ENCODE measurements at regions not wholly inside any gene's neighbourhood (a gene's known extent, or its start where the extent isn't known, plus 50 kb on each side); places are given as distances from the start of the nearest gene placed in this dataset.
"Not testable (repeated sequence)": the region's sequence is repeated elsewhere in the genome, so short reads cannot be mapped to it uniquely, and the experiment has no call there.

- Histone ChIP-seq H3K9ac (ENCODE audit: low read depth in 1 of 2, low read length in 2 of 2) (no peak overlapping the region), H3K4me3 (ENCODE audit: low read depth in 1 of 3, low read length in 3 of 3) (no peak overlapping the region), H3K9me3 (ENCODE audit: control insufficient read depth in 4 of 4, low read length in 3 of 4) (no peaks in the 10 kb centered on the region), H3K27me3 (ENCODE audit: control insufficient read depth in 4 of 4, insufficient read depth in 4 of 4, low read length in 3 of 4) (no peaks in the 10 kb centered on the region), H3K4me1 (ENCODE audit: control insufficient read depth in 4 of 4, insufficient read depth in 4 of 4, low read length in 3 of 4) (no peaks in the 10 kb centered on the region), H3K27ac (ENCODE audit: low read depth in 1 of 2, low read length in 2 of 2) (no peak overlapping the region), H3K36me3 (ENCODE audit: control insufficient read depth in 4 of 4, insufficient read depth in 3 of 4, low read depth in 1 of 4, low read length in 3 of 4) (no peaks in the 10 kb centered on the region)
- TF ChIP-seq FOXA1 (IDR thresholded peaks at IDR 0.05): no peak
- no peak for TF ChIP-seq FOXA2 (IDR thresholded peaks at IDR 0.05)
- TF ChIP-seq CTCF (IDR thresholded peaks at IDR 0.05; ENCODE audit: low read depth, low read length, missing input control): no peak
- TF ChIP-seq HNF4A (conservative IDR thresholded peaks at IDR 0.05): no peak
- TF ChIP-seq SP1 (IDR thresholded peaks at IDR 0.05): no peak
- no peak for TF ChIP-seq GABPA (IDR thresholded peaks at IDR 0.05 in 1 of 2, conservative IDR thresholded peaks at IDR 0.05 in 1 of 2)
- TF ChIP-seq EGR1 (IDR thresholded peaks at IDR 0.05; ENCODE audit: low read depth in 2 of 2): no peak
- 89% methylated on average over 1 of the region's 1 CpG for WGBS
- DNase-seq (ENCODE audit: low spot score): no peak
Observed at GRCh38 chr5:85651731-85652130, 966.0 kb upstream of the COX7C start.

- not testable (repeated sequence) for DNase-seq (ENCODE audit: low spot score); H3K36me3 ChIP-seq (ENCODE audit: control insufficient read depth in 4 of 4, insufficient read depth in 3 of 4, low read depth in 1 of 4, low read length in 3 of 4)
Observed at GRCh38 chr5:85654144-85654543, 963.6 kb upstream of the COX7C start.

GRCh38 chr5:85656050-85656449, 961.7 kb upstream of the COX7C start:
- Histone ChIP-seq H3K4me1 (ENCODE audit: control insufficient read depth in 4 of 4, insufficient read depth in 4 of 4, low read length in 3 of 4) (no peaks in the 10 kb centered on the region), H3K27ac (ENCODE audit: low read depth in 1 of 2, low read length in 2 of 2) (no peak overlapping the region), H3K9ac (ENCODE audit: low read depth in 1 of 2, low read length in 2 of 2) (no peak overlapping the region), H3K36me3 (ENCODE audit: control insufficient read depth in 4 of 4, insufficient read depth in 3 of 4, low read depth in 1 of 4, low read length in 3 of 4) (no peaks in the 10 kb centered on the region), H3K4me3 (ENCODE audit: low read depth in 1 of 3, low read length in 3 of 3) (no peak overlapping the region), H3K27me3 (ENCODE audit: control insufficient read depth in 4 of 4, insufficient read depth in 4 of 4, low read length in 3 of 4) (no peaks in the 10 kb centered on the region), H3K9me3 (ENCODE audit: control insufficient read depth in 4 of 4, low read length in 3 of 4) (no peaks in the 10 kb centered on the region)
- TF ChIP-seq REST (IDR thresholded peaks at IDR 0.05): no peak
- WGBS: 74% methylated on average over 3 of the region's 3 CpGs
- DNase-seq (ENCODE audit: low spot score): no peak

More at GRCh38 chr5:85654144-85654543, 963.6 kb upstream of the COX7C start:
- not testable (repeated sequence) for H3K9me3 ChIP-seq (ENCODE audit: control insufficient read depth in 4 of 4, low read length in 3 of 4); H3K27ac ChIP-seq (ENCODE audit: low read depth in 1 of 2, low read length in 2 of 2); H3K4me3 ChIP-seq (ENCODE audit: low read depth in 1 of 3, low read length in 3 of 3); H3K9ac ChIP-seq (ENCODE audit: low read depth in 1 of 2, low read length in 2 of 2); H3K27me3 ChIP-seq (ENCODE audit: control insufficient read depth in 4 of 4, insufficient read depth in 4 of 4, low read length in 3 of 4); H3K4me1 ChIP-seq (ENCODE audit: control insufficient read depth in 4 of 4, insufficient read depth in 4 of 4, low read length in 3 of 4)
- 79% methylated on average over 3 of the region's 3 CpGs for WGBS

- H3K36me3 ChIP-seq (ENCODE audit: control insufficient read depth in 4 of 4, insufficient read depth in 3 of 4, low read depth in 1 of 4, low read length in 3 of 4); H3K9ac ChIP-seq (ENCODE audit: low read depth in 1 of 2, low read length in 2 of 2); H3K27ac ChIP-seq (ENCODE audit: low read depth in 1 of 2, low read length in 2 of 2); H3K4me1 ChIP-seq (ENCODE audit: control insufficient read depth in 4 of 4, insufficient read depth in 4 of 4, low read length in 3 of 4); H3K4me3 ChIP-seq (ENCODE audit: low read depth in 1 of 3, low read length in 3 of 3); DNase-seq (ENCODE audit: low spot score); H3K9me3 ChIP-seq (ENCODE audit: control insufficient read depth in 4 of 4, low read length in 3 of 4); H3K27me3 ChIP-seq (ENCODE audit: control insufficient read depth in 4 of 4, insufficient read depth in 4 of 4, low read length in 3 of 4): not testable (repeated sequence)
- WGBS: 88% methylated on average over 1 of the region's 1 CpG
Observed at GRCh38 chr5:85657328-85657727, 960.4 kb upstream of the COX7C start.

GRCh38 chr5:85662969-85663707, 954.6 kb upstream of the COX7C start:
- not testable (repeated sequence) for H3K27me3 ChIP-seq (ENCODE audit: control insufficient read depth in 4 of 4, insufficient read depth in 4 of 4, low read length in 3 of 4); DNase-seq (ENCODE audit: low spot score); H3K4me3 ChIP-seq (ENCODE audit: low read depth in 1 of 3, low read length in 3 of 3); H3K4me1 ChIP-seq (ENCODE audit: control insufficient read depth in 4 of 4, insufficient read depth in 4 of 4, low read length in 3 of 4); H3K27ac ChIP-seq (ENCODE audit: low read depth in 1 of 2, low read length in 2 of 2); H3K9me3 ChIP-seq (ENCODE audit: control insufficient read depth in 4 of 4, low read length in 3 of 4); H3K36me3 ChIP-seq (ENCODE audit: control insufficient read depth in 4 of 4, insufficient read depth in 3 of 4, low read depth in 1 of 4, low read length in 3 of 4); H3K9ac ChIP-seq (ENCODE audit: low read depth in 1 of 2, low read length in 2 of 2)
- 95% methylated on average over 23 of the region's 29 CpGs for WGBS

Measured in liver (tissue), 8 donors.